Omental fat pad (tissue), 3 donors: ENCODE measurements at regions not wholly inside any gene's neighbourhood (a gene's known extent, or its start where the extent isn't known, plus 50 kb on each side); places are given as distances from the start of the nearest gene placed in this dataset.

Experiments used
- ATAC-seq: fragments of 150-250 bp; one replicate; pipeline ENCODE4 v1.9.1; 2016; ENCODE audit warnings: mild to moderate bottlenecking, moderate library complexity; ENCODE audit not compliant: low FRiP score
- DNase-seq: peaks from one replicate; pipeline ENCODE4 v3.0.0-alpha.2; 2019; ENCODE audit warnings: low spot score
- CTCF ChIP-seq, 3 donors: fragments of 450-650 bp; IDR thresholded peaks; one replicate each; pipeline ENCODE4 v1.5.1; 2016 to 2017; ENCODE audit warnings: antibody characterized with exemption in 3 of 3, mild to moderate bottlenecking in 3 of 3, moderate library complexity in 2 of 3

- DNase-seq (no peak), ATAC-seq (no peak)
- no peak for TF ChIP-seq CTCF (IDR thresholded peaks at IDR 0.05)
Measured at GRCh38 chr4:59400334-59400733, 1799.8 kb upstream of the ADGRL3 start.

- ATAC-seq: no peak
- no peak for TF ChIP-seq CTCF (IDR thresholded peaks at IDR 0.05)
Measured at GRCh38 chr4:59409647-59410046, 1790.5 kb upstream of the ADGRL3 start.

GRCh38 chr4:59412739-59413138 is 1787.4 kb upstream of the ADGRL3 start:
- DNase-seq: no peak
- ATAC-seq: no peak
- no peak for TF ChIP-seq CTCF (IDR thresholded peaks at IDR 0.05)

More at GRCh38 chr4:59409647-59410046, 1790.5 kb upstream of the ADGRL3 start:
- no peak for DNase-seq

GRCh38 chr4:59455751-59456150 is 1744.4 kb upstream of the ADGRL3 start:
- DNase-seq (no peak), ATAC-seq (no peak)
- no peak for TF ChIP-seq CTCF (IDR thresholded peaks at IDR 0.05)

GRCh38 chr4:59457576-59457975 is 1742.5 kb upstream of the ADGRL3 start:
- no peak for DNase-seq
- TF ChIP-seq CTCF (IDR thresholded peaks at IDR 0.05): no peak
- no peak for ATAC-seq

- DNase-seq (no peak), ATAC-seq (no peak)
- no peak for TF ChIP-seq CTCF (IDR thresholded peaks at IDR 0.05)
Measured at GRCh38 chr4:59484944-59485343, 1715.2 kb upstream of the ADGRL3 start.

- ATAC-seq (no peak), DNase-seq (no peak)
- no peak for TF ChIP-seq CTCF (IDR thresholded peaks at IDR 0.05)
Measured at GRCh38 chr4:59500103-59500502, 1700.0 kb upstream of the ADGRL3 start.
